ENCODE measurements at regions not wholly inside any gene's neighbourhood (a gene's known extent, or its start where the extent isn't known, plus 50 kb on each side); places are given as distances from the start of the nearest gene placed in this dataset.

- no peak for DNase-seq (ENCODE audit: low read depth)
Observed at GRCh38 chr10:71023704-71024283, 135.4 kb upstream of the PCBD1 start.

- DNase-seq (ENCODE audit: low read depth), result no peak
Observed at GRCh38 chr10:71024490-71024889, 136.1 kb upstream of the PCBD1 start.

GRCh38 chr10:71025535-71025934 lies 137.2 kb upstream of the PCBD1 start:
- DNase-seq (ENCODE audit: low read depth), result no peak

- no peak for DNase-seq (ENCODE audit: low read depth)
Observed at GRCh38 chr10:71028066-71028465, 139.7 kb upstream of the PCBD1 start.

- no peak for DNase-seq (ENCODE audit: low read depth)
Observed at GRCh38 chr10:71029411-71029892, 141.1 kb upstream of the PCBD1 start.

- no peak for DNase-seq (ENCODE audit: low read depth)
Observed at GRCh38 chr10:71029907-71030306, 141.5 kb upstream of the PCBD1 start.

GRCh38 chr10:71031026-71031425 lies 142.7 kb upstream of the PCBD1 start:
- DNase-seq (ENCODE audit: low read depth), result no peak

- no peak for DNase-seq (ENCODE audit: low read depth)
Observed at GRCh38 chr10:71031603-71032002, 143.2 kb upstream of the PCBD1 start.

- DNase-seq (ENCODE audit: low read depth), result no peak
Observed at GRCh38 chr10:71032887-71033286, 144.5 kb upstream of the PCBD1 start.

- no peak for DNase-seq (ENCODE audit: low read depth)
Observed at GRCh38 chr10:71033396-71033980, 145.1 kb upstream of the PCBD1 start.

- no peak for DNase-seq (ENCODE audit: low read depth)
Observed at GRCh38 chr10:71035511-71036296, 147.3 kb upstream of the PCBD1 start.

GRCh38 chr10:71036297-71036966 lies 148.1 kb upstream of the PCBD1 start:
- no peak for DNase-seq (ENCODE audit: low read depth)

- no peak for DNase-seq (ENCODE audit: low read depth)
Observed at GRCh38 chr10:71038091-71038633, 149.8 kb upstream of the PCBD1 start.

GRCh38 chr10:71038921-71039320 lies 150.6 kb upstream of the PCBD1 start:
- no peak for DNase-seq (ENCODE audit: low read depth)

- DNase-seq (ENCODE audit: low read depth), result no peak
Observed at GRCh38 chr10:71039551-71039950, 151.2 kb upstream of the PCBD1 start.

GRCh38 chr10:71040343-71040742 lies 152.0 kb upstream of the PCBD1 start:
- DNase-seq (ENCODE audit: low read depth), result no peak

- no peak for DNase-seq (ENCODE audit: low read depth)
Observed at GRCh38 chr10:71040846-71041605, 152.7 kb upstream of the PCBD1 start.

GRCh38 chr10:71042216-71042615 lies 153.9 kb upstream of the PCBD1 start:
- DNase-seq (ENCODE audit: low read depth), result no peak

GRCh38 chr10:71042699-71043098 lies 154.3 kb upstream of the PCBD1 start:
- DNase-seq (ENCODE audit: low read depth), result no peak

- no peak for DNase-seq (ENCODE audit: low read depth)
Observed at GRCh38 chr10:71043858-71044257, 155.5 kb upstream of the PCBD1 start.

GRCh38 chr10:71044720-71045119 lies 156.4 kb upstream of the PCBD1 start:
- no peak for DNase-seq (ENCODE audit: low read depth)

Measured in fibroblast of the conjunctiva (primary cell).